H1 (cell line): ENCODE measurements at regions not wholly inside any gene's neighbourhood (a gene's known extent, or its start where the extent isn't known, plus 50 kb on each side); places are given as distances from the start of the nearest gene placed in this dataset.

Source experiments
- CTCF ChIA-PET: fragments of 300-600 bp; sonication (Branson Sonifier 250); formaldehyde crosslinking; loops from one replicate; lab custom pipeline; 2021; ENCODE audit not compliant: partially characterized antibody; lab: Charles Lee
- POLR2A ChIA-PET: fragments of 300-600 bp; sonication (Branson Sonifier 250); formaldehyde crosslinking; loops from one replicate; lab custom pipeline; 2021; ENCODE audit warnings: inconsistent platforms; ENCODE audit not compliant: partially characterized antibody; lab: Charles Lee
- DNase-seq, 2 experiments: peaks; one replicate each; pipeline versions ENCODE4 v3.0.0 to v3.0.0-alpha.2; 2010 to 2022; ENCODE audit warnings: low spot score in 2 of 2, low read depth in 1 of 2, mixed read lengths in 1 of 2
- FAIRE-seq: peaks from 2 replicates; lab custom pipeline; 2011; peaks lifted over from hg19 to GRCh38; lab: Jason Lieb, UNC
- H2AFZ ChIP-seq: 2 replicates; pipeline ENCODE4 v1.8.1; 2012; ENCODE audit warnings: low read length, inconsistent platforms
- H2AK5ac ChIP-seq: 2 replicates; pipeline ENCODE4 v1.6.1; 2013; ENCODE audit warnings: low read depth, low read length
- H2BK120ac ChIP-seq: replicated peaks from 2 replicates; pipeline ENCODE3; 2013; ENCODE audit warnings: low read depth, low read length, inconsistent platforms
- H2BK12ac ChIP-seq: 2 replicates; pipeline ENCODE4 v1.6.1; 2013; ENCODE audit warnings: low read depth, low read length
- H2BK15ac ChIP-seq: 2 replicates; pipeline ENCODE4 v1.6.1; 2013; ENCODE audit warnings: low read length
- H2BK20ac ChIP-seq: 2 replicates; pipeline ENCODE4 v1.6.1; 2013; ENCODE audit warnings: low read length
- H2BK5ac ChIP-seq: 2 replicates; pipeline ENCODE4 v1.6.1; 2013; ENCODE audit warnings: low read depth, low read length
- H3K14ac ChIP-seq: 2 replicates; pipeline ENCODE4 v1.6.1; 2013; ENCODE audit warnings: inconsistent platforms; ENCODE audit not compliant: insufficient read length
- H3K18ac ChIP-seq: 2 replicates; pipeline ENCODE4 v1.6.1; 2013; ENCODE audit warnings: low read length; ENCODE audit errors: extremely low read depth
- H3K23ac ChIP-seq: 2 replicates; pipeline ENCODE4 v1.6.1; 2013; ENCODE audit warnings: inconsistent platforms; ENCODE audit not compliant: insufficient read length
- H3K23me2 ChIP-seq: 2 replicates; pipeline ENCODE4 v1.6.1; 2013; ENCODE audit warnings: low read depth, low read length
- H3K27ac ChIP-seq: 2 replicates; pipeline ENCODE4 v1.6.1; 2011; ENCODE audit warnings: low read depth, low read length, inconsistent platforms
- H3K27me3 ChIP-seq, 4 experiments: replicated peaks in 1 of 4; 1 replicate in 1 of 4; 2 replicates in 3 of 4; pipeline versions ENCODE4 v1.6.1 to v1.8.1; 2011 to 2013; ENCODE audit warnings: low read length in 3 of 4, mild to moderate bottlenecking in 3 of 4, inconsistent platforms in 2 of 4, mixed read lengths in 2 of 4, moderate library complexity in 1 of 4; ENCODE audit not compliant: control insufficient read depth in 3 of 4, insufficient read depth in 3 of 4; ENCODE audit errors: extremely low read depth in 1 of 4
- H3K36me3 ChIP-seq, 4 experiments: 2 replicates each; pipeline versions ENCODE4 v1.6.1 to v1.8.1; 2011 to 2013; ENCODE audit warnings: mild to moderate bottlenecking in 4 of 4, low read length in 3 of 4, moderate library complexity in 2 of 4, control low read depth in 1 of 4, inconsistent platforms in 1 of 4; ENCODE audit not compliant: insufficient read depth in 4 of 4, control insufficient read depth in 2 of 4
- H3K4ac ChIP-seq: replicated peaks from 2 replicates; pipeline ENCODE3; 2013; ENCODE audit warnings: low read length, low read depth, mixed read lengths, inconsistent platforms; ENCODE audit not compliant: insufficient read length
- H3K4me1 ChIP-seq, 4 experiments: replicated peaks in 1 of 4; 1 replicate in 1 of 4; 2 replicates in 3 of 4; pipeline versions ENCODE4 v1.6.1 to v1.8.1; 2011 to 2013; ENCODE audit warnings: low read length in 3 of 4, inconsistent platforms in 2 of 4, mixed read lengths in 1 of 4; ENCODE audit not compliant: insufficient read depth in 4 of 4, control insufficient read depth in 3 of 4
- H3K4me2 ChIP-seq, 2 experiments: 2 replicates each; pipeline versions ENCODE4 v1.6.1 to v1.8.1; 2011 to 2013; ENCODE audit warnings: low read depth in 2 of 2, low read length in 2 of 2, control low read depth in 1 of 2, inconsistent platforms in 1 of 2, mild to moderate bottlenecking in 1 of 2; ENCODE audit not compliant: insufficient read depth in 1 of 2
- H3K4me3 ChIP-seq, 4 experiments: fragments of 200-600, 300-600 bp in 1 of 4; sonication (generic), shearing (Covaris generic), sonication (Bioruptor Twin) in 1 of 4; 2 replicates each; pipeline versions ENCODE4 v1.5.1 to v1.8.1; 2011 to 2016; ENCODE audit warnings: low read length in 4 of 4, low read depth in 3 of 4, control low read depth in 2 of 4, inconsistent platforms in 2 of 4, mild to moderate bottlenecking in 2 of 4, mixed read lengths in 1 of 4, moderate library complexity in 1 of 4; ENCODE audit not compliant: insufficient read depth in 2 of 4; ENCODE audit errors: extremely low read depth in 1 of 4
- H3K56ac ChIP-seq: replicated peaks from 2 replicates; pipeline ENCODE3; 2013; ENCODE audit warnings: low read depth, mild to moderate bottlenecking, mixed read lengths, low read length, inconsistent platforms; ENCODE audit not compliant: insufficient read length
- H3K79me1 ChIP-seq: 2 replicates; pipeline ENCODE4 v1.6.1; 2013; ENCODE audit warnings: low read depth, low read length, control low read depth
- H3K79me2 ChIP-seq, 2 experiments: 2 replicates each; pipeline versions ENCODE4 v1.6.1 to v1.8.1; 2012 to 2013; ENCODE audit warnings: low read length in 2 of 2, mild to moderate bottlenecking in 2 of 2, inconsistent platforms in 1 of 2; ENCODE audit not compliant: insufficient read depth in 2 of 2, control insufficient read depth in 1 of 2
- H3K9ac ChIP-seq, 4 experiments: replicated peaks in 1 of 4; 1 replicate in 1 of 4; 2 replicates in 3 of 4; pipeline versions ENCODE4 v1.6.1 to v1.8.1; 2011 to 2013; ENCODE audit warnings: low read depth in 3 of 4, low read length in 3 of 4, control low read depth in 2 of 4, mild to moderate bottlenecking in 2 of 4, moderate library complexity in 2 of 4, inconsistent platforms in 1 of 4; ENCODE audit errors: extremely low read depth in 1 of 4
- H3K9me3 ChIP-seq, 2 experiments: 2 replicates each; pipeline versions ENCODE4 v1.6.1 to v1.8.1; 2012 to 2013; ENCODE audit warnings: mild to moderate bottlenecking in 2 of 2, moderate library complexity in 2 of 2, control low read depth in 1 of 2, inconsistent platforms in 1 of 2, low read depth in 1 of 2, low read length in 1 of 2, mixed read lengths in 1 of 2; ENCODE audit not compliant: insufficient read depth in 2 of 2
- H4K20me1 ChIP-seq, 2 experiments: replicated peaks in 1 of 2; 2 replicates each; pipeline versions ENCODE3 to v1.8.1; 2011 to 2013; ENCODE audit warnings: inconsistent platforms in 2 of 2, low read length in 2 of 2, mild to moderate bottlenecking in 1 of 2; ENCODE audit not compliant: insufficient read depth in 2 of 2, control insufficient read depth in 1 of 2
- H4K5ac ChIP-seq: 2 replicates; pipeline ENCODE4 v1.6.1; 2013; ENCODE audit warnings: low read length, low read depth, mixed read lengths, inconsistent platforms; ENCODE audit not compliant: insufficient read length
- H4K8ac ChIP-seq: 2 replicates; pipeline ENCODE4 v1.8.0; 2013; ENCODE audit warnings: mild to moderate bottlenecking, moderate library complexity, low read length, inconsistent platforms; ENCODE audit not compliant: insufficient read depth; ENCODE audit errors: extremely low read depth
- H4K91ac ChIP-seq: replicated peaks from 2 replicates; pipeline ENCODE3; 2013; ENCODE audit warnings: low read length, mixed read lengths, inconsistent platforms; ENCODE audit not compliant: insufficient read length
- RAD21 ChIP-seq, 2 experiments: IDR thresholded peaks in 1 of 2; conservative IDR thresholded peaks in 1 of 2; 2 replicates each; pipeline ENCODE4 v1.6.1; 2011; ENCODE audit warnings: low read depth in 2 of 2, low read length in 2 of 2, improper control_type of control experiment in 1 of 2, inconsistent platforms in 1 of 2, mild to moderate bottlenecking in 1 of 2, moderate library complexity in 1 of 2
- SRF ChIP-seq: IDR thresholded peaks from 2 replicates; pipeline ENCODE4 v1.6.1; 2011; ENCODE audit warnings: mild to moderate bottlenecking, low read depth, low read length, moderate library complexity
- WGBS, 2 experiments: shearing (Covaris generic) in 1 of 2; methylation state at CpG; one replicate each; pipeline versions ENCODE4 v1.1.6 to v1.1.7; 2013 to 2015; ENCODE audit warnings: low lambda C conversion rate in 2 of 2, mixed read lengths in 2 of 2, inconsistent platforms in 1 of 2, low coverage in 1 of 2, missing lambda C conversion rate in 1 of 2; ENCODE audit not compliant: insufficient replicate concordance in 2 of 2, insufficient coverage in 1 of 2, insufficient read length in 1 of 2; ENCODE audit errors: extremely low coverage in 1 of 2, missing lambda C conversion rate in 1 of 2; 5-methylcytosine and 5-hydroxymethylcytosine counted together

GRCh38 chr11:119901657-119902577 is 172.9 kb upstream of the NECTIN1 start:
- Histone ChIP-seq H3K4me3 (no peak overlapping the region), H3K79me1 (no peaks in the 10 kb centered on the region), H3K4me1 (peaks cover 0 to 7% (median 0%) of the 10 kb centered on the region in 4 experiments; a peak in 2 of 7 replicates), H2BK5ac (no peak overlapping the region), H3K56ac (no peak overlapping the region), H4K8ac (no peak overlapping the region), H3K27ac (no peak overlapping the region), H3K9me3 (no peaks in the 10 kb centered on the region), H2BK15ac (0 out of 2 replicates have a peak overlapping the region, but pooled peaks have one; percentile 46), H3K36me3 (no peaks in the 10 kb centered on the region), H3K18ac (no peak overlapping the region), H3K27me3 (0 out of 7 replicates have a peak, but pooled peaks cover 0 to 2% (median 0%) of the 10 kb centered on the region in 4 experiments), H4K20me1 (no peaks in the 10 kb centered on the region), H4K91ac (no peak overlapping the region), H3K4ac (no peak overlapping the region), H3K14ac (no peak overlapping the region), H4K5ac (no peak overlapping the region), H2AK5ac (no peak overlapping the region), H3K79me2 (no peaks in the 10 kb centered on the region), H2BK20ac (no peak overlapping the region), H2BK120ac (no peak overlapping the region), H2AFZ (no peak overlapping the region), H3K4me2 (no peak overlapping the region), H3K23me2 (no peaks in the 10 kb centered on the region), H2BK12ac (no peak overlapping the region), H3K23ac (no peak overlapping the region), H3K9ac (no peak overlapping the region)
- TF ChIP-seq SRF (no peak), RAD21 (IDR thresholded peaks at IDR 0.05 in 1 of 2, conservative IDR thresholded peaks at IDR 0.05 in 1 of 2; ENCODE audit: low read depth in 2 of 2, low read length in 2 of 2) (peak in 1 of 2 experiments; percentile 19; a peak in 1 of 4 replicates)
- DNase-seq (no peak), FAIRE-seq (no peak)
- 89% methylated on average over 5 of the region's 5 CpGs; no CpG with 5 or more reads in 1 of the 2 experiments for WGBS, 2 experiments
- ChIA-PET CTCF (interaction anchor here (0.7 kb wide), 1 partner anchor 203 kb away, joined by 3 read pairs; no protein-coding TSS in a partner anchor), POLR2A (no interaction called here)
